ENCODE measurements at regions not wholly inside any gene's neighbourhood (a gene's known extent, or its start where the extent isn't known, plus 50 kb on each side); places are given as distances from the start of the nearest gene placed in this dataset.
A peak's percentile ranks its signal among the peaks of the same experiment; 100 is the strongest.

- no peak for DNase-seq (ENCODE audit: low read depth in 4 of 4, low spot score in 3 of 4)
Observed at GRCh38 chr2:19750136-19750535, 151.6 kb downstream of the TTC32 start.

GRCh38 chr2:19749507-19749836, 152.3 kb downstream of the TTC32 start:
- DNase-seq (ENCODE audit: low read depth in 4 of 4, low spot score in 3 of 4) = no peak

GRCh38 chr2:19748711-19749506, 152.9 kb downstream of the TTC32 start:
- no peak for DNase-seq (ENCODE audit: low read depth in 4 of 4, low spot score in 3 of 4)

- DNase-seq (ENCODE audit: low read depth in 4 of 4, low spot score in 3 of 4) = no peak
Observed at GRCh38 chr2:19748073-19748375, 153.8 kb downstream of the TTC32 start.

- DNase-seq (ENCODE audit: low read depth in 4 of 4, low spot score in 3 of 4) = no peak
Observed at GRCh38 chr2:19747310-19748072, 154.3 kb downstream of the TTC32 start.

GRCh38 chr2:19746611-19747309, 155.0 kb downstream of the TTC32 start:
- peak in 2 of 4 donors; percentile 16 to 20 for DNase-seq (ENCODE audit: low read depth in 4 of 4, low spot score in 3 of 4)

- DNase-seq (ENCODE audit: low read depth in 4 of 4, low spot score in 3 of 4) = no peak
Observed at GRCh38 chr2:19746137-19746600, 155.6 kb downstream of the TTC32 start.

- DNase-seq (ENCODE audit: low read depth in 4 of 4, low spot score in 3 of 4) = no peak
Observed at GRCh38 chr2:19745318-19746136, 156.3 kb downstream of the TTC32 start.

- DNase-seq (ENCODE audit: low read depth in 4 of 4, low spot score in 3 of 4) = no peak
Observed at GRCh38 chr2:19744456-19745199, 157.2 kb downstream of the TTC32 start.

- DNase-seq (ENCODE audit: low read depth in 4 of 4, low spot score in 3 of 4) = no peak
Observed at GRCh38 chr2:19743641-19744040, 158.1 kb downstream of the TTC32 start.

GRCh38 chr2:19742872-19743271, 158.9 kb downstream of the TTC32 start:
- no peak for DNase-seq (ENCODE audit: low read depth in 4 of 4, low spot score in 3 of 4)

- DNase-seq (ENCODE audit: low read depth in 4 of 4, low spot score in 3 of 4) = no peak
Observed at GRCh38 chr2:19739256-19739655, 162.5 kb downstream of the TTC32 start.

- no peak for DNase-seq (ENCODE audit: low read depth in 4 of 4, low spot score in 3 of 4)
Observed at GRCh38 chr2:19738707-19739106, 163.1 kb downstream of the TTC32 start.

- DNase-seq (ENCODE audit: low read depth in 4 of 4, low spot score in 3 of 4) = no peak
Observed at GRCh38 chr2:19736191-19736831, 165.5 kb downstream of the TTC32 start.

- no peak for DNase-seq (ENCODE audit: low read depth in 4 of 4, low spot score in 3 of 4)
Observed at GRCh38 chr2:19733951-19734425, 167.8 kb downstream of the TTC32 start.

- no peak for DNase-seq (ENCODE audit: low read depth in 4 of 4, low spot score in 3 of 4)
Observed at GRCh38 chr2:19733390-19733789, 168.4 kb downstream of the TTC32 start.

- no peak for DNase-seq (ENCODE audit: low read depth in 4 of 4, low spot score in 3 of 4)
Observed at GRCh38 chr2:19732255-19732654, 169.5 kb downstream of the TTC32 start.

- DNase-seq (ENCODE audit: low read depth in 4 of 4, low spot score in 3 of 4) = no peak
Observed at GRCh38 chr2:19731515-19731914, 170.3 kb downstream of the TTC32 start.

- DNase-seq (ENCODE audit: low read depth in 4 of 4, low spot score in 3 of 4) = no peak
Observed at GRCh38 chr2:19731037-19731436, 170.7 kb downstream of the TTC32 start.

All from right renal pelvis (tissue), 4 donors.